Keratinocyte (primary cell): ENCODE measurements at regions not wholly inside any gene's neighbourhood (a gene's known extent, or its start where the extent isn't known, plus 50 kb on each side); places are given as distances from the start of the nearest gene placed in this dataset.

Source experiments
- CTCF ChIP-seq, 3 experiments: IDR thresholded peaks in 1 of 3; conservative IDR thresholded peaks in 1 of 3; optimal IDR thresholded peaks in 1 of 3; 2 replicates in 2 of 3; 3 replicates in 1 of 3; pipeline versions ENCODE3 to v1.5.1; 2011; ENCODE audit warnings: low read length in 3 of 3, mild to moderate bottlenecking in 3 of 3, moderate library complexity in 2 of 3, control low read depth in 1 of 3, inconsistent platforms in 1 of 3; ENCODE audit not compliant: insufficient read depth in 2 of 3; ENCODE audit errors: extremely low read depth in 1 of 3
- EZH2 ChIP-seq: IDR thresholded peaks from one replicate; pipeline ENCODE4 v1.6.1; 2012; ENCODE audit warnings: inconsistent platforms, mild to moderate bottlenecking, low read length, moderate library complexity

- no peak for TF ChIP-seq CTCF (optimal IDR thresholded peaks at IDR 0.05 in 1 of 3, IDR thresholded peaks at IDR 0.05 in 1 of 3, conservative IDR thresholded peaks at IDR 0.05 in 1 of 3; ENCODE audit: extremely low read depth in 1 of 3, insufficient read depth in 2 of 3, low read length in 3 of 3)
- TF ChIP-seq EZH2: no peak
These were observed 126.1 kb downstream of the MAP3K21 start for GRCh38 chr1:233453433-233454200.
